Neural crest cell (in vitro differentiated cells): ENCODE measurements at regions not wholly inside any gene's neighbourhood (a gene's known extent, or its start where the extent isn't known, plus 50 kb on each side); places are given as distances from the start of the nearest gene placed in this dataset.

Source experiments
- DNase-seq: peaks from one replicate; pipeline ENCODE4 v3.0.0; 2021; ENCODE audit warnings: low read depth, mixed read lengths, low spot score
- H3K27ac Mint-ChIP-seq: one replicate; pipeline ENCODE4 v1.8.0; 2021; ENCODE audit warnings: mild to moderate bottlenecking, mixed read lengths; ENCODE audit not compliant: unreplicated experiment
- H3K27me3 Mint-ChIP-seq: 2 replicates; pipeline ENCODE4 v1.8.0; 2021; ENCODE audit warnings: low read depth, mild to moderate bottlenecking, mixed read lengths
- H3K36me3 Mint-ChIP-seq: 2 replicates; pipeline ENCODE4 v1.8.0; 2021; ENCODE audit warnings: low read depth, mild to moderate bottlenecking, mixed read lengths
- H3K4me1 Mint-ChIP-seq: 2 replicates; pipeline ENCODE4 v1.8.0; 2021; ENCODE audit warnings: mixed read lengths
- H3K4me3 Mint-ChIP-seq: one replicate; pipeline ENCODE4 v1.8.0; 2021; ENCODE audit warnings: mild to moderate bottlenecking, mixed read lengths
- H3K9me3 Mint-ChIP-seq: 2 replicates; pipeline ENCODE4 v1.8.0; 2021; ENCODE audit warnings: mixed read lengths
- CTCF ChIP-seq: fragments of 200-600 bp; sonication (generic); conservative IDR thresholded peaks from 2 replicates; pipeline ENCODE4 v1.5.0; 2021; ENCODE audit warnings: antibody characterized with exemption, mild to moderate bottlenecking

GRCh38 chr5:92801911-92802310, 779.1 kb downstream of the NR2F1-AS1 start:
- DNase-seq, result no peak
- peak overlapping the region; percentile 92 for H3K27ac Mint-ChIP-seq
- no peaks in the 10 kb centered on the region for H3K36me3 Mint-ChIP-seq
- peaks cover 39% of the 10 kb centered on the region for H3K4me1 Mint-ChIP-seq
- no peak for TF ChIP-seq CTCF
- H3K27me3 Mint-ChIP-seq, result no peaks in the 10 kb centered on the region
- H3K9me3 Mint-ChIP-seq, result peaks cover 5% of the 10 kb centered on the region
- peak overlapping the region; percentile 66 for H3K4me3 Mint-ChIP-seq

GRCh38 chr5:92800365-92800764, 780.7 kb downstream of the NR2F1-AS1 start:
- Mint-ChIP-seq H3K4me1 (peaks cover 31% of the 10 kb centered on the region), H3K36me3 (peaks cover 8% of the 10 kb centered on the region), H3K27me3 (no peaks in the 10 kb centered on the region), H3K27ac (no peak overlapping the region), H3K9me3 (peaks cover 11% of the 10 kb centered on the region), H3K4me3 (no peak overlapping the region)
- no peak for DNase-seq
- TF ChIP-seq CTCF, result no peak

- Mint-ChIP-seq H3K27me3 (no peaks in the 10 kb centered on the region), H3K27ac (no peak overlapping the region), H3K4me3 (no peak overlapping the region), H3K36me3 (peaks cover 27% of the 10 kb centered on the region), H3K9me3 (peaks cover 32% of the 10 kb centered on the region), H3K4me1 (peaks cover 5% of the 10 kb centered on the region)
- DNase-seq, result no peak
- TF ChIP-seq CTCF, result no peak
Measured at GRCh38 chr5:92795633-92796032, 785.4 kb downstream of the NR2F1-AS1 start.

- Mint-ChIP-seq H3K36me3 (peaks cover 2% of the 10 kb centered on the region), H3K4me3 (no peak overlapping the region), H3K27me3 (no peaks in the 10 kb centered on the region), H3K9me3 (peaks cover 5% of the 10 kb centered on the region), H3K27ac (peak overlapping the region; percentile 51), H3K4me1 (peaks cover 45% of the 10 kb centered on the region)
- TF ChIP-seq CTCF, result no peak
- DNase-seq, result no peak
Measured at GRCh38 chr5:92780057-92780456, 801.0 kb downstream of the NR2F1-AS1 start.

- Mint-ChIP-seq H3K9me3 (peaks cover 2% of the 10 kb centered on the region), H3K4me1 (peaks cover 45% of the 10 kb centered on the region), H3K27me3 (no peaks in the 10 kb centered on the region), H3K4me3 (no peak overlapping the region), H3K27ac (no peak overlapping the region), H3K36me3 (no peaks in the 10 kb centered on the region)
- no peak for TF ChIP-seq CTCF
- DNase-seq, result no peak
Measured at GRCh38 chr5:92779536-92779935, 801.5 kb downstream of the NR2F1-AS1 start.

GRCh38 chr5:92778261-92778660, 802.8 kb downstream of the NR2F1-AS1 start:
- no peak overlapping the region for H3K4me3 Mint-ChIP-seq
- peak overlapping the region; percentile 64 for H3K27ac Mint-ChIP-seq
- no peaks in the 10 kb centered on the region for H3K27me3 Mint-ChIP-seq
- TF ChIP-seq CTCF, result no peak
- H3K36me3 Mint-ChIP-seq, result no peaks in the 10 kb centered on the region
- no peak for DNase-seq
- H3K9me3 Mint-ChIP-seq, result peaks cover 2% of the 10 kb centered on the region
- H3K4me1 Mint-ChIP-seq, result peaks cover 45% of the 10 kb centered on the region
